Liver (tissue), 3 donors: ENCODE measurements at regions not wholly inside any gene's neighbourhood (a gene's known extent, or its start where the extent isn't known, plus 50 kb on each side); places are given as distances from the start of the nearest gene placed in this dataset.

Experiments
- ATF3 ChIP-seq: IDR thresholded peaks from 2 replicates; pipeline ENCODE4 v1.6.1; 2016; ENCODE audit warnings: antibody characterized with exemption
- CTCF ChIP-seq: fragments of 150-350 bp; IDR thresholded peaks from 2 replicates; pipeline ENCODE4 v1.5.1; 2017; ENCODE audit warnings: improper control_type of control experiment, low read depth, low read length; ENCODE audit not compliant: missing input control
- EGR1 ChIP-seq, 2 donors: IDR thresholded peaks; 2 replicates each; pipeline ENCODE4 v1.6.1; 2016 to 2018; ENCODE audit warnings: antibody characterized with exemption in 2 of 2, low read depth in 2 of 2
- GABPA ChIP-seq, 2 donors: IDR thresholded peaks in 1 of 2; conservative IDR thresholded peaks in 1 of 2; 2 replicates each; pipeline ENCODE4 v1.6.1; 2016; ENCODE audit warnings: antibody characterized with exemption in 2 of 2, mild to moderate bottlenecking in 1 of 2, moderate library complexity in 1 of 2
- HNF4G ChIP-seq: IDR thresholded peaks from 2 replicates; pipeline ENCODE4 v1.6.1; 2016; ENCODE audit warnings: antibody characterized with exemption
- JUND ChIP-seq, 2 donors: IDR thresholded peaks; 2 replicates each; pipeline ENCODE4 v1.6.1; 2016; ENCODE audit warnings: antibody characterized with exemption in 2 of 2
- MAX ChIP-seq: IDR thresholded peaks from 2 replicates; pipeline ENCODE4 v1.6.1; 2016; ENCODE audit warnings: antibody characterized with exemption
- RAD21 ChIP-seq, 2 donors: IDR thresholded peaks; 2 replicates each; pipeline ENCODE4 v1.6.1; 2016; ENCODE audit warnings: antibody characterized with exemption in 2 of 2, mild to moderate bottlenecking in 2 of 2
- REST ChIP-seq: IDR thresholded peaks from 2 replicates; pipeline ENCODE4 v1.6.1; 2016; ENCODE audit warnings: antibody characterized with exemption, mild to moderate bottlenecking
- RXRA ChIP-seq, 2 donors: IDR thresholded peaks; 2 replicates each; pipeline ENCODE4 v1.6.1; 2017 to 2018; ENCODE audit warnings: antibody characterized with exemption in 2 of 2, mild to moderate bottlenecking in 1 of 2
- SP1 ChIP-seq: IDR thresholded peaks from 2 replicates; pipeline ENCODE4 v1.6.1; 2018; ENCODE audit warnings: antibody characterized with exemption, mild to moderate bottlenecking
- TAF1 ChIP-seq: conservative IDR thresholded peaks from 2 replicates; pipeline ENCODE4 v1.6.1; 2016; ENCODE audit warnings: antibody characterized with exemption, mild to moderate bottlenecking
- YY1 ChIP-seq: IDR thresholded peaks from 2 replicates; pipeline ENCODE4 v1.6.1; 2016; ENCODE audit warnings: antibody characterized with exemption, mild to moderate bottlenecking
- ZBTB33 ChIP-seq: IDR thresholded peaks from 2 replicates; pipeline ENCODE4 v1.6.1; 2016; ENCODE audit warnings: antibody characterized with exemption
- donor health status: healthy.
- donor health status: healthy.

GRCh38 chr20:29301624-29302259 lies 1955.7 kb upstream of the DEFB115 start:
- TF ChIP-seq CTCF (no peak), TAF1 (no peak), ZBTB33 (no peak), MAX (no peak), YY1 (no peak), RAD21 (IDR thresholded peaks at IDR 0.05) (no peak), GABPA (IDR thresholded peaks at IDR 0.05 in 1 of 2, conservative IDR thresholded peaks at IDR 0.05 in 1 of 2) (no peak), SP1 (no peak), ATF3 (no peak), JUND (IDR thresholded peaks at IDR 0.05) (no peak), RXRA (IDR thresholded peaks at IDR 0.05) (no peak), HNF4G (no peak), REST (no peak), EGR1 (IDR thresholded peaks at IDR 0.05; ENCODE audit: low read depth in 2 of 2) (no peak)
